ENCODE measurements at regions not wholly inside any gene's neighbourhood (a gene's known extent, or its start where the extent isn't known, plus 50 kb on each side); places are given as distances from the start of the nearest gene placed in this dataset.
"Not testable (repeated sequence)": the region's sequence is repeated elsewhere in the genome, so short reads cannot be mapped to it uniquely, and the experiment has no call there.

DNA sequence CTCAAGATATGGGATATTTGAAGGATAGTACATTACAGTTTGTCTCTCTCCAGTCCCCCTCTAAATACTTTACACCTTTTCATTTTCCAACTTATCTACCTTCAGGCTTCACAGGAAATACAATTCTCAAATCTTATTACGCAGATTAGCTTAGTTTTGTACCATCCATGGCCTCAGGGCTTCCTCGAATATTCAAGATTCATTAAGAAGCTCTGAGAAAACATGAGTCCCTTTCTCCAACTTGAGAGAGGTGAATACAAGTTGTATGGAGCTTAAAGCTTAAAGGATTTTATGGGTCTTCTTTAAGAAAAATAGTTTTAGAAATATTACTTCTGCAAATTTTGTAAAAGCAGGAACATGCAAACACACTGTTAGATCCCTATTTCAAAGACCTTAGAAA is 1212.5 kb downstream of the GALC start:
- TF ChIP-seq, protein P1, sequence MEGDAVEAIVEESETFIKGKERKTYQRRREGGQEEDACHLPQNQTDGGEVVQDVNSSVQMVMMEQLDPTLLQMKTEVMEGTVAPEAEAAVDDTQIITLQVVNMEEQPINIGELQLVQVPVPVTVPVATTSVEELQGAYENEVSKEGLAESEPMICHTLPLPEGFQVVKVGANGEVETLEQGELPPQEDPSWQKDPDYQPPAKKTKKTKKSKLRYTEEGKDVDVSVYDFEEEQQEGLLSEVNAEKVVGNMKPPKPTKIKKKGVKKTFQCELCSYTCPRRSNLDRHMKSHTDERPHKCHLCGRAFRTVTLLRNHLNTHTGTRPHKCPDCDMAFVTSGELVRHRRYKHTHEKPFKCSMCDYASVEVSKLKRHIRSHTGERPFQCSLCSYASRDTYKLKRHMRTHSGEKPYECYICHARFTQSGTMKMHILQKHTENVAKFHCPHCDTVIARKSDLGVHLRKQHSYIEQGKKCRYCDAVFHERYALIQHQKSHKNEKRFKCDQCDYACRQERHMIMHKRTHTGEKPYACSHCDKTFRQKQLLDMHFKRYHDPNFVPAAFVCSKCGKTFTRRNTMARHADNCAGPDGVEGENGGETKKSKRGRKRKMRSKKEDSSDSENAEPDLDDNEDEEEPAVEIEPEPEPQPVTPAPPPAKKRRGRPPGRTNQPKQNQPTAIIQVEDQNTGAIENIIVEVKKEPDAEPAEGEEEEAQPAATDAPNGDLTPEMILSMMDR (conservative IDR thresholded peaks at IDR 0.05), result no peak
- TF ChIP-seq ZFX (IDR thresholded peaks at IDR 0.05), result no peak

DNA sequence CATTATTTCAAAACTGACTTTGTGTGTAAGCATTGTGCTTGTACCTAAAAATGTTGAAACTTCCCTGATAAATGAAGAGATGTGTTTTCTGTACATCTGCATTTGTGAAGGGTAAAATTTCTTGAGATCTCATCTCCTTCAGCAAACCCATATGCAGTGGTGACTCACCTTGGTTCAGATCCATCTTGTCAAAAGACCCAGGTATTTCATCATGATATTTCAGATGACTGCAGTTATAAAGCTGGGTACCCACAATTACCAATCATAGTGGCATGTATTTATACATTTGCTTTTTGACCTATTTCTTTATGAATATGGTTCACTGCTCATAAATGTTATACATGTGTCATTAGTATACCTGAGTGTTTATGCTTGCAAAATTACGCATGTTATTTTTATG is 1213.6 kb downstream of the GALC start:
- TF ChIP-seq ZFX (IDR thresholded peaks at IDR 0.05), result no peak
- TF ChIP-seq, protein P1 (conservative IDR thresholded peaks at IDR 0.05), result no peak
- H3K27ac ChIP-seq, result no peak overlapping the region

More for the DNA sequence above, 1212.5 kb downstream of the GALC start:
- H3K27ac ChIP-seq, result no peak overlapping the region

DNA sequence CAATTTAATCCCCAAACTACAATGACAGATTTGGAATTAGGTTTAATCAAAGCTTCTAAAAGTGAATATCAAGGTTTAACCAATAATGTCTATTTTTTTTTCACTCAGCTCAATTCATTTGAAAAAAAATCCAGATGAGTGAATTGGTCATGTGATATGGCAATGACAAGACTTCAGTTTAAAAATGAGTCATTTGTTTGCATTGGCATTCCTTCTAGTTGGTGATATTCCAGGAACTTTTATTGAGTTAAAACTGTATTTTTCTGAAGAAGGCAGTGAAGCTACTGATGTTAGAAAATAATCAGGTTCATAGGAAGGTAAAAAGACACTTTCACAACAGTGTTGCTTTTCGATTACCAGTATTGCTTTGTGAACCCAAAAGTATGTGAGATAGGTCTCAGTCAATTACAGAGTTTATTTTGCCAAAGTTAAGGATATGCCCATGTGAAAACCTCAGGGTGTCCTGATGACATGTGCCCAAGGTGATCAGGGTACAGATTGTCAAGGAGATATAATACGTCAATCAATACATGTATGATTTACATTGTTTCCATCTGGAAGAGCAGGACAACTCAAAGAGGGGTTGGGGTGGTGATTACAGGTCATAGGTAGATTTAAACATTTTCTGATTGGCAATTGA is 1214.9 kb downstream of the GALC start:
- TF ChIP-seq, protein P1 (conservative IDR thresholded peaks at IDR 0.05), result no peak
- no peak for TF ChIP-seq ZFX (IDR thresholded peaks at IDR 0.05)
- no peak overlapping the region for H3K27ac ChIP-seq

DNA sequence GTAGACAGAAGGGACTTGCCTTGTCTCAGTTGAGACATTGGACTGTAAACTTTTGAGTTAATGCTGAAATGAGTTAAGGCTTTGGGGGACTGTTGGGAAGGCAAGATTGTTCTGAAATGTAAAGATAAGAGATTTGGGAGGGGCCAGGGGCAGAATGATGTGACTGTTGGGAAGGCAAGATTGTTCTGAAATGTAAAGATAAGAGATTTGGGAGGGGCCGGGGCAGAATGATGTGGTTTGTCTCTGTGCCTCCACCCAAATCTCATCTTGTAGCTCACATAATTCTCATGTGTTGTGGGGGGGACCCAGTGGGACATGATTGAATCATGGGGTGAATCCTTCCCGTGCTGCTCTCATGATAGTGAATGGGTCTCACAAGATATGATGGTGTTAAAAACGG is 1217.1 kb downstream of the GALC start:
- not testable (repeated sequence) for H3K27ac ChIP-seq

DNA sequence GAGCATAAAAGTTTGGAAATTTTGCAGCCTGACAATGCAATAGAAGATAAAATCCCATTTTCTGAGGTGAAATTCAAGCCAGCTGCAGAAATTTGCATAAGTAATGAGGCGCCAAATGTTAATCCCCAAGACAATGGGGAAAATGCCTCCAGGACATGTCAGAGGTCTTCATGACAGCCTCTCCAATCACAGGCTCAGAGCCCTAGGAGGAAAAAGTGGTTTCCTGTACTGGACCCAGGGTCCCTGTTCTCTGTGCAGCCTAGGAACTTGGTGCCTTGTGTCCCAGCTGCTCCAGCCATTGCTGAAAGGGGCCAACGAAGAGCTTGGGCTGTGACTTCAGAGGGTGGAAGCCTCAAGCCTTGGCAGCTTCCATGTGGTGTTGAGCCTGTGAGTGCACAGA is 1218.1 kb downstream of the GALC start:
- no peak overlapping the region for H3K27ac ChIP-seq
- TF ChIP-seq ZFX (IDR thresholded peaks at IDR 0.05), result no peak
- TF ChIP-seq, protein P1 (conservative IDR thresholded peaks at IDR 0.05), result no peak

DNA sequence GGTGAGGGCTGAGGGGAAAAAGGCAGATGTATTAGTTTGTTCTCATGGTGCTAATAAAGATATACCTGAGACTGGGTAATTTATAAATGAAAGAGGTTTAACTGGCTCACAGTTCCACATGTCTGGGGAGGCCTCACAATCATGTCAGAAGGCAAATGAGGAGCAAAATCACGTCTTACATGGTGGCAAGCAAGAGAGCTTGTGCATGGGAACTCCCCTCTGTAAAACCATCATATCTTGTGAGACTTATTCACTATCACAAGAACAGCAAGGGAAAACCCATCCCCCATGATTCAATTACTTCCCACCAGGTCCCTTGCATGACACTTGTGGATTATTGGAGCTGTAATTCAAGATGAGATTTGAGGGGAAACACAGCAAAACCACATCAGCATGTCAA is 1220.9 kb downstream of the GALC start:
- TF ChIP-seq ZFX (IDR thresholded peaks at IDR 0.05), result no peak
- TF ChIP-seq, protein P1 (conservative IDR thresholded peaks at IDR 0.05), result no peak
- no peak overlapping the region for H3K27ac ChIP-seq

DNA sequence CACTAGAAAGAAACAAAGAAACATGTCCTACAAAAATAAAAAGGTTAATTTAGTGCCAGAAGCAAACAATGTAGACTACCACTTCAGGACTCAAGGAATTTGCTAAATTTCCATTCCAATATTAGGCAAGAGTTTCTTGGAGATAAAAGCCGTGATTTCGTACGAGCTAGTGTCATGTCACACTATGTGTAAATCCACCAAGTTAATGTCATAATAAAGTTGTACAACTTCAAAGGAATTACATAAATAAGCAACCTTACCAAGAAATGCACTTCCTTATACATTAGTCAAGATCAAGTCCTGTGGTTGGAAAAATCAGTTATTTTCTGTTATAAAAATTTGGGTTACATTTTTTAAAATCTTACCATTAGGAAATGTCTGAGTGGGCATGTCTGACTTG is 1222.8 kb downstream of the GALC start:
- TF ChIP-seq, protein P1 (conservative IDR thresholded peaks at IDR 0.05), result no peak
- TF ChIP-seq ZFX (IDR thresholded peaks at IDR 0.05), result no peak

DNA sequence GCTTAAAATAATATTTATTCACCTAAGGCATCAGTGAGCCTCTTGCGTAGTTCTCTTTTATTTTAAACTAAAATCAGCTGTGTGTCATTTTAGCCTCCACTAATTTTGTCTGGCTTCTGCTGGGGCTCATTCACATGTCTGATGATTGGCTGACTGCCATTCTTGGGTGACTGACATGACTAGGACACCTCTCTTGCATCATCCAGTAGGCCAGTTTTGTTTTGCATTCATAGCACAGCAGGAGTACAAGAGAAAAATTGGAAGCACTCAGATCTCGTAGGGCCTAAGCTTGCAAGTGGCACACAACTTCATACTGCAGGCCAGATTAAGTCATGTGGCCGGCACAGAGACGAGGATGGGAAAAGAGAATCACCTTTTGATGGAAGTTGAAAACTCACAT is 1226.5 kb downstream of the GALC start:
- TF ChIP-seq ZFX (IDR thresholded peaks at IDR 0.05), result no peak
- TF ChIP-seq, protein P1 (conservative IDR thresholded peaks at IDR 0.05), result no peak
- H3K27ac ChIP-seq, result no peak overlapping the region

More for the DNA sequence above, 1222.8 kb downstream of the GALC start:
- no peak overlapping the region for H3K27ac ChIP-seq

All from C4-2B (cell line).